ENCODE measurements at regions not wholly inside any gene's neighbourhood (a gene's known extent, or its start where the extent isn't known, plus 50 kb on each side); places are given as distances from the start of the nearest gene placed in this dataset.

- DNase-seq (ENCODE audit: low read depth, low spot score), result peak; percentile 41
These were observed 286.8 kb downstream of the LMO4 start for GRCh38 chr1:87615491-87615890.

GRCh38 chr1:87615901-87616300 lies 287.2 kb downstream of the LMO4 start:
- peak; percentile 53 for DNase-seq (ENCODE audit: low read depth, low spot score)

GRCh38 chr1:87620807-87621206 lies 292.1 kb downstream of the LMO4 start:
- DNase-seq (ENCODE audit: low read depth, low spot score), result no peak

- no peak for DNase-seq (ENCODE audit: low read depth, low spot score)
These were observed 301.0 kb downstream of the LMO4 start for GRCh38 chr1:87629673-87630072.

GRCh38 chr1:87632232-87632631 lies 303.6 kb downstream of the LMO4 start:
- no peak for DNase-seq (ENCODE audit: low read depth, low spot score)

- DNase-seq (ENCODE audit: low read depth, low spot score), result no peak
These were observed 307.7 kb downstream of the LMO4 start for GRCh38 chr1:87636198-87636892.

- no peak for DNase-seq (ENCODE audit: low read depth, low spot score)
These were observed 310.0 kb downstream of the LMO4 start for GRCh38 chr1:87638636-87639035.

- DNase-seq (ENCODE audit: low read depth, low spot score), result no peak
These were observed 313.3 kb downstream of the LMO4 start for GRCh38 chr1:87641996-87642395.

- peak; percentile 34 for DNase-seq (ENCODE audit: low read depth, low spot score)
These were observed 314.0 kb downstream of the LMO4 start for GRCh38 chr1:87642581-87643221.

GRCh38 chr1:87644033-87644578 lies 315.4 kb downstream of the LMO4 start:
- peak; percentile 48 for DNase-seq (ENCODE audit: low read depth, low spot score)

- peak; percentile 82 for DNase-seq (ENCODE audit: low read depth, low spot score)
These were observed 316.0 kb downstream of the LMO4 start for GRCh38 chr1:87644579-87645190.

GRCh38 chr1:87647430-87648177 lies 318.9 kb downstream of the LMO4 start:
- DNase-seq (ENCODE audit: low read depth, low spot score), result no peak

- no peak for DNase-seq (ENCODE audit: low read depth, low spot score)
These were observed 319.8 kb downstream of the LMO4 start for GRCh38 chr1:87648323-87649119.

GRCh38 chr1:87650306-87650705 lies 321.6 kb downstream of the LMO4 start:
- no peak for DNase-seq (ENCODE audit: low read depth, low spot score)

GRCh38 chr1:87652176-87652575 lies 323.5 kb downstream of the LMO4 start:
- DNase-seq (ENCODE audit: low read depth, low spot score), result no peak

GRCh38 chr1:87665151-87665550 lies 336.5 kb downstream of the LMO4 start:
- no peak for DNase-seq (ENCODE audit: low read depth, low spot score)

- DNase-seq (ENCODE audit: low read depth, low spot score), result no peak
These were observed 338.0 kb downstream of the LMO4 start for GRCh38 chr1:87666681-87667080.

- DNase-seq (ENCODE audit: low read depth, low spot score), result no peak
These were observed 341.0 kb downstream of the LMO4 start for GRCh38 chr1:87669674-87670073.

GRCh38 chr1:87673309-87673708 lies 344.6 kb downstream of the LMO4 start:
- no peak for DNase-seq (ENCODE audit: low read depth, low spot score)

GRCh38 chr1:87673748-87674147 lies 345.1 kb downstream of the LMO4 start:
- no peak for DNase-seq (ENCODE audit: low read depth, low spot score)

GRCh38 chr1:87674791-87675190 lies 346.1 kb downstream of the LMO4 start:
- no peak for DNase-seq (ENCODE audit: low read depth, low spot score)

Data from astrocyte of the hippocampus (primary cell).